HG03342 (cell line): ENCODE measurements at regions not wholly inside any gene's neighbourhood (a gene's known extent, or its start where the extent isn't known, plus 50 kb on each side); places are given as distances from the start of the nearest gene placed in this dataset.
"Not testable (repeated sequence)": the region's sequence is repeated elsewhere in the genome, so short reads cannot be mapped to it uniquely, and the experiment has no call there.

Source experiments
- ATAC-seq: cut with Tn5 transposase; IDR thresholded peaks from one replicate; pipeline ENCODE4 v1.9.1; 2021; ENCODE audit warnings: mild to moderate bottlenecking, moderate library complexity; ENCODE audit not compliant: unreplicated experiment

- no peak for ATAC-seq
Measured at GRCh38 chr15:38726187-38726586, 161.6 kb upstream of the RASGRP1 start.

DNA sequence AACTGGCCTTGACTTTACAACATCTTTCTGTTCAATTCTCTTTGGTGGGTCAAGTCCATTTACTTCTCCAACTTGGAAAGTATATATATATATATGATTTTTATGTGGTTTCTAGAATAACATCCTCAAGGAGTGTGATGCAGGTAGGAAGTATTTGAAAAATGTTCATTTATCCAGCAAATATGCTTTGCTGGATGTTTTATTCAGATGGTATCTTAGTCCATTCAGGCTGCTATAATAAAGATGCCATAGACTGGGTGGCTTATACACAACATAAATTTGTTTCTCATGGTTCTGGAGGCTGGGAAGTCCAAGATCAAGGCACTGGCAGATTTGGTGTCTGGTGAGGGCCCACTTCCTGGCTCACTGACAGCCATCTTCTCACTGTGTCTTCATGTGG lies 168.7 kb upstream of the RASGRP1 start:
- no peak for ATAC-seq

DNA sequence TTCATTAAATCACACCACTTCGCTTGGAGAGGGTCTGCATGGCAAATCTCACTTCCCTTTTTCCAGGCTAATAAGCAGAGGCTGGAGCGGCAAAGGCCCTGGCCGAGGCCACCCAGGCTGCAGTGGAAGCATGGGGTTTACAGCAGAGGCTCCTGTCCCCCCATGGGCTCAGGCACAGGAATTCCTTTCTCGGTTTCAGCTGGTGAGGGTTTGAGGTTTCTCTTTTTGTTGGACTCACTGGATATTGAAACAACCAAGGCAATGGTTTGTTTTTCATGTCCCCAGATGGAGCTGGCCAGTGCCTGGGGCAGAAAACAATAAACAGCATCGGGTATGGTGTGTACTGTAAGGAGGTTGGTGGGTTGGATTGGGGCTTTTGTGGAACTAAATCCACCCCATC lies 175.6 kb upstream of the RASGRP1 start:
- no peak for ATAC-seq

GRCh38 chr15:38743147-38743546 lies 178.5 kb upstream of the RASGRP1 start:
- ATAC-seq: no peak

- ATAC-seq: no peak
Measured at GRCh38 chr15:38745126-38745525, 180.5 kb upstream of the RASGRP1 start.

DNA sequence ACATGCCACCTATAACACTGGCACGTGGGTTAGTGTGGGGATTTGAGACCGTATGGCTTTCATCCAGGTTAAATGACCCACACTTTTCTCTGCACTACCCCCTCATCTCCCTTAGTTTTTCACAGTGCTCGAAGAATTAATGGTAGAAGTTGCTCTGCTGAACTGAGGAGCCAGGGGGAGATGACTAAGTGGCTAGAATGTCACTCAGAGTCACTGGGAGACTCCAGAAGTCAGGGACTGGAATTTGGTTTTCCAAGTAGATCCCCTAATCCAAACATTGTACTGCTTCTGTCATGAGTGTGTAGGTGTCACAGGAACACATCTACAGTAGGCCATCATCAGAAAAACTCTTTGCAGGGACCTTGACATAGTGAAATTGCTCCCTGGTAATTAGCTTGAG lies 181.0 kb upstream of the RASGRP1 start:
- no peak for ATAC-seq

DNA sequence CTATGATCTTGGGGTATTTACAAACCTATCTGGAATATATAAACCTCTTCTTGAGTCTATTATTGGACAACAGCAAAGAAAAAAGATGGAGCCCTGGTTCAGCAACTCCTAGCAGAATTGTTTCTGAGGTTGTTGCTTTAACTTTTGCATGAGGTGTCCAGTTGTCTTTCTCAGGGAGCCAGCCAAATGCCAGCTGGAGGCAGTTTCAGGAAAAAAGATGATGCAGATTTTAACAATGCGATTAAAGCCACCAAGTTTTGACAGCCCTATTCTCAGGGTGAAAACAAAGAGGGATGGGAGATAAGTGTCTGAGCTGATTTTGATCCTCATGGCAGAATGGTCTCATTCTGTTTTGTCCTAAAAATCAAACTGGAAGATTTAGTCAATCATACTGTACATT lies 181.6 kb upstream of the RASGRP1 start:
- ATAC-seq: no peak

GRCh38 chr15:38748710-38749109 lies 184.1 kb upstream of the RASGRP1 start:
- ATAC-seq: no peak

GRCh38 chr15:38750786-38751185 lies 186.2 kb upstream of the RASGRP1 start:
- no peak for ATAC-seq

DNA sequence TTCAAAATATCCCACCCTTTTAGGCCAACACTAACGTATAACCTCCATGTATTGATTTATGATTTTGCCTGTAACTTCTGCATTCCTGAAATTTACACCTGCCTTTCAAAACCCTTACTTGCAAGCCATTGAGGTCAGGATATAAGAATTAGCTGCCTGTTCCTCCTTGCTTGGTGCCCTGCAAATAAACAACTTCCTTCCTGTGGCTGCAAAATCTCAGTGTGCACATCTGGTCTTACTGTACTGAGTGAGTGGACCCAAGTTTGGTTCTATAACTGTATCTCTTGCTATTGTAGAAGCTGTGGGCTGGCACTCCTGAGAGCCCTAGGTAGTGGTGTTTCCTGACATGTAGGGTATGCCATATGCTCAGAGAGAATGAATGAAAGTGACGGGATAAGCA lies 191.1 kb upstream of the RASGRP1 start:
- no peak for ATAC-seq

- ATAC-seq: no peak
Measured at GRCh38 chr15:38756441-38756840, 191.8 kb upstream of the RASGRP1 start.

DNA sequence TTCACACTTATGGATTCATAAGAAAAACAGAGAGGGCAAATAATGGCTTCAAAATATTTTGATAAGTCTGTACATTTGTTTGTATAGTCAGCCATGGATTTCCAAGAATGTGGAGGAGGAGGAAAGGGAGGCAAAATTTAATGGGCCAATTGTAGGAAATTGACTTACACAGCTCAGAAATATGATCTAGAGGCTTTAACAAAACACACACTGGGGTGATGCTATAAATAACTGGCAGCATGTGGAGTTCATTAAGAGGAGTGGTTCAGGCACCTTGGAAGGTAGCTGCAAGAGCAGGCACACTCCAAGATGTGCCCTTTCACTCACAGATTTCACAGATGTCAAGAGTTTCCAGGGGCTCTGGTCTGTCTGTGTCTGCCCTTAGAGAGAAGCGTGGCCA lies 193.4 kb upstream of the RASGRP1 start:
- ATAC-seq: no peak

- ATAC-seq: no peak
Measured at GRCh38 chr15:38761681-38762080, 197.1 kb upstream of the RASGRP1 start.

DNA sequence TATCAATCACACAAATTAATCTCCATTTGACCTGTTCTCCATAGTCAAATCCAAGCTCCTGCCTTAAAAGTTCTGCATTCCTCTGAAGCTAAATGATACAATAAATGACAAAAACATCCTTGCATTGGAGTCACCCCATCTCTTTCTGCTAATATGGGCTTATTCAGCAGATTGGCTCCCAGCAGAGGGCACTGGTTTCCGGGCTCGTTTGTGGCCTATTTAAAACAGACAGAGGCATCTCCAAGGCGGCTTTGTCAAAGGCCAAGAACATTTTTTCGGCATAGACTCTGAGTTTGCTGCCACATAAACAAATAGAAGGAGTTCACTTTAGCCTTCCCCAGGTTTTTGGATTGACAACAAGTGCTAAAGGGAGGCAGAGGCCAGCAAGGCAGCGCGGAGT lies 204.4 kb upstream of the RASGRP1 start:
- ATAC-seq: no peak

DNA sequence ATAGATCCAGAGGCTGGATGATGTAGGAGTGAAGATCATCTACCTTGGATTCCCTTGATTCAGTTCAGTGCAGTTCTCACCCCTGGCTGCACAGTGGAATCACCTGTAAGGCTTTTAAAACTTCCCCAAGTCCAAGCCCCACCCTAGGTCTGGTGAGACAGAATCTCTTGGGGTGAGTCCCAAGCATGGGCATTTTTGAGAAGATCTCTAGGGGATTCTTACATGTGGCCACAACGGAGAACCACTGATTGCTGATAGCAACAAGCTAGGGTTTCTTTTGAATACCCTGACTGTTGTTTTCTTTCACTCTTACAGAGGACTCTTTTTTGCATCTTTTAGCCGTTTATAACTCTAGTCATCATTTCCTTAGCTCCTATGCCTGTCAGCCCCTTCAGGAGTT lies 204.9 kb upstream of the RASGRP1 start:
- ATAC-seq: no peak

DNA sequence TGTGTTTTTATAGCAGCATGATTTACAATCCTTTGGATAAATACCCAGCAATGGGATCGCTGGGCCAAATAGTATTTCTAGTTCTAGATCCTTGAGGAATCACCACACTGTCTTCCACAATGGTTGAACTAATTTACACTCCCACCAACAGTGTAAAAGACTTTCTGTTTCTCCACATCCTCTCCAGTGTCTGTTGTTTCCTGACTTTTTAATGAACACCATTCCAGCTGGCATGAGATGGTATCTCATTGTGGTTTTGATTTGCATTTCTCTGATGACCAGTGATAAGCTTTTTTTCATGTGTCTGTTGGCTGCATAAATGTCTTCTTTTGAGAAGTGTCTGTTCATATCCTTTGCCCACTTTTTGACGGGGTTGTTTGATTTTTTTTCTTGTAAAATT lies 209.5 kb upstream of the RASGRP1 start:
- not testable (repeated sequence) for ATAC-seq

DNA sequence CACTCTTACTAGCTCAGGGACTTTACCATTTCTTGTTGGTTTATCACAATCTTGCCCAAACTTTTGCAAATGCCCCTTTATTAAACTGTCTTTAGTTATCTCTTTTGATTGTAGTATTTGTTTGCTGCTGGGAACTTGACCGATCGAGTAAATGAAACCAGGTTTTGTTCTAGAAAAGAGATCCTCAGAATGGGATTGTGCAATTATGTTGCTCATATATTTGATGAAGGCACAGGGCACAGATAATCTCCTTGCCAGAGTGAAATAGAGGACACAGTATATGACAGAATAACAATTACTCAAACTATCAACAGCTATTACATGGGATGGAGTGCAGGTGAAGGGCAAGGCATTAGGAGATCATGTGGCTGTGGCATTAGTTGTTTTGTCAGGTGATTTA lies 216.6 kb upstream of the RASGRP1 start:
- ATAC-seq: no peak

- no peak for ATAC-seq
Measured at GRCh38 chr15:38782156-38782555, 217.5 kb upstream of the RASGRP1 start.

DNA sequence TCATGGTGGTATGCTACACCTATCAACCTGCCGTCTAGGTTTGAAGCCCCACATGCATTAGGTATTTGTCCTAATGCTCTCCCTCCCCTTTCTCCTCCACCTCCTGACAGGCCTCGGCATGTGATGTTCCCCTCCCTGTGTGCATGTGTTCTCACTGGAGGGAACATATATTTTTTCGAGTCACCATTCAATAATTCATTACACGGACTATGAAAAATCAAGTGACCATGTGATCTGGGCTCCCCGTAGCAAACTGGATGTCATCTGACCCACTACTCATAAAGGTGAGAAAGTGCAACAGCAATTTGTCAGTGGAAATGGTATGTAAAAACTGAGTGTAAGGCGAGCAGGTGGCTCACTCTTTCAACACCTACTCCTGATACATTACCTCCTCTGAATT lies 224.3 kb upstream of the RASGRP1 start:
- no peak for ATAC-seq

DNA sequence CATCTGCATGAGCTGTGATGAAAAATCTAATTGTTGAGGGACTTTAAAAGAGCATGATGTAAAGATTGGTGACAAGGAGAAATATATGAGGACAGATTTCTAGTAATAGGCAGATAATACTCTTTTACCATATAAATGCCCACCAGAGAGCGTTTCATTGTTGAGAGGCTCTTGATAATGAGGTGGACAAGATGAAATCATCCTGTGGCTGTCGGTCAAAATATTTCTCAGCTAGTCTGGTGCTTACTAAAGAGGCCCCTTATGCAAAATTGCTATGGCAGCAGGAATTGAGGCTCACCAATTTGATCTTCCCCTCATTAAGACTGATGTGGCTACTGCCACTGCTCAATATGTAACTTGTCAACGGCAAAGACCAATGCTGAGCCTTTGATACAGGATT lies 225.0 kb upstream of the RASGRP1 start:
- no peak for ATAC-seq

DNA sequence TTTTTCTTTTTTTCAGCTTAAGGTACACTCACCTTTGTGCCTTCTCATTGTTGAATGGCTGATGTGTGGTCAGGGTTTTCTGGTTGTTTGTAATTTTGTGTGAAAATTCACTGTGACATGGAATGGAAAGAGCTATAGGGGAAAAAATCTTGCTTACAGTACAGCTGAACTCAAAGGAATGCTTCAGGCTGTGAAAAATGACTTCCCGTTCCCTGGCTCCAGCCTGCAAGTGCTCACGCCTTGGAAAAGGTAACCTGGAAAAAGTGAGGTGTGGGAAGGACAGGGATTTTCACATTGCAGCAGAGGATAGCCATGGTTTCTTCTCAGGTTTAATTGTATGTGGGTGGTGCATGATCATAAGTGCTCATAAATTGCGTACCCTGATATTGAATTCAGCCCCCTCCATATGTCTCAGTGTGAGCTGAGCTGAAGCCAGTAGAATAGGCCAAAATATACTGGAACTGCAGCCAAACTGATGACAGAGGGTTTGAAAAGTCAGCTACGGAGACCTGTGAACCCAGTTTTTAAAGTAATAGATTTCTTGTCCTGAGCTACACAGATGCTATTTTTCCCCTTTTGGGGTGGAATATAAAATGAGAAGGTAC lies 228.7 kb upstream of the RASGRP1 start:
- no peak for ATAC-seq

DNA sequence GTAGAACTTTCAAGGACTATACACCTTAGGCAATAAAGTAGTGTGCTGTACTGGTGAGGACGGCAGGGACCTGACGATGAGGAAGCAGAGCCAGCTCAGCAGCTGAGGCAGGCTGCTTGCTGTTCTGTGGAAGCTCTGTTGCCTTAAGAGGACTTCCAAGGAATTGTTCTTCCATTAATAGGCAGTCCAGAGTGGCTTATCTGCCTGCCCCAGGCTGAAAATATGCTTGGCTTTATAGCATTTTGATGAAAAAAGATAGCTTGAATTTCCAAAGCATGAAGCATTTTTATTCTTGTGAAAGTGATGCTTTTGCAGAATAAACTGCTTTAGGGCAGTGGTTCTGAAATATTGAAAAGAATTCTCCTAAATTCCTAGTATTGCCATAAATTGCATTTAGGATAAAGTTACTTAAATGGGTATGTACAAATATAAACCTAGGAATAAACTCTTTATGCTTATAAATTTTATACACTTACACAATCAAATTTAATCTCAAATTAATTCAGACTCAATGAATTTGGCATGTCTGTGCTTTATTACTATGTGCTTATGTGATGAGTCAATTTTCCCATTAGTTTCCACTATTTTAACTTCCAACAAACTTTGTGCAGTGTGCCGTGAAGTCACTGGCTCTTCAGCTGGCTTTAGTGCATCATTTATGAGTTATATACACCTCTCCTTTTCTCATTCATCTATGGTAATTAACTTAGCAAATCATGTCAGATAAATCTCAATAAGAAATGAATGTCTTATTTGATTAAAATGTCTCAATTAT lies 231.0 kb upstream of the RASGRP1 start:
- no peak for ATAC-seq

GRCh38 chr15:38796589-38796988 lies 232.0 kb upstream of the RASGRP1 start:
- ATAC-seq: no peak
